IMR-90 (cell line): ENCODE measurements at regions not wholly inside any gene's neighbourhood (a gene's known extent, or its start where the extent isn't known, plus 50 kb on each side); places are given as distances from the start of the nearest gene placed in this dataset.

Source experiments
- ATAC-seq: fragments of 200-7000 bp; cut with Tn5 transposase; 2 replicates; pipeline ENCODE4 v1.9.1; 2020; ENCODE audit warnings: low read depth, mild to moderate bottlenecking, moderate library complexity
- BruUV-seq: library from RNA; stranded (reverse); fragments of 400-500 nt; replicated peaks from 2 replicates; lab custom pipeline; 2021; lab: Mats Ljungman, UMichigan
- CTCF ChIA-PET: fragments of 300-600 bp; formaldehyde crosslinking; extraction: SDS; loops from one replicate; lab custom pipeline; 2021; ENCODE audit warnings: antibody characterized with exemption; lab: Yijun Ruan, JAX
- POLR2A ChIA-PET: fragments of 300-600 bp; sonication (Branson Sonifier 250); formaldehyde crosslinking; loops from one replicate; lab custom pipeline; 2022; ENCODE audit warnings: antibody characterized with exemption; ENCODE audit not compliant: unreplicated experiment; lab: Charles Lee
- DNase-seq: peaks from one replicate; pipeline ENCODE4 v3.0.0; 2013
- H2AFZ ChIP-seq: replicated peaks from 2 replicates; pipeline ENCODE3; 2013; ENCODE audit warnings: low read length, mild to moderate bottlenecking; ENCODE audit not compliant: poor library complexity
- H2AK5ac ChIP-seq: 2 replicates; pipeline ENCODE4 v1.6.1; 2013; ENCODE audit warnings: low read depth, low read length, inconsistent platforms
- H2AK9ac ChIP-seq: replicated peaks from 2 replicates; pipeline ENCODE3; 2013; ENCODE audit warnings: mild to moderate bottlenecking, low read depth, low read length, moderate library complexity; ENCODE audit not compliant: poor library complexity
- H2BK120ac ChIP-seq: 2 replicates; pipeline ENCODE4 v1.6.1; 2013; ENCODE audit warnings: low read depth, low read length, inconsistent platforms
- H2BK15ac ChIP-seq: 3 replicates; pipeline ENCODE4 v1.6.1; 2013; ENCODE audit warnings: low read depth, low read length, inconsistent platforms
- H2BK20ac ChIP-seq: 2 replicates; pipeline ENCODE4 v1.6.1; 2013; ENCODE audit warnings: low read depth, mild to moderate bottlenecking, inconsistent platforms, low read length, moderate library complexity
- H2BK5ac ChIP-seq: 2 replicates; pipeline ENCODE4 v1.6.1; 2013; ENCODE audit warnings: mild to moderate bottlenecking, low read depth, low read length, inconsistent platforms; ENCODE audit not compliant: poor library complexity, severe bottlenecking
- H3K14ac ChIP-seq: replicated peaks from 2 replicates; pipeline ENCODE4 v1.6.1; 2013; ENCODE audit warnings: low read depth, low read length, inconsistent platforms
- H3K18ac ChIP-seq: 2 replicates; pipeline ENCODE4 v1.6.1; 2013; ENCODE audit warnings: low read depth, low read length, control low read depth
- H3K23ac ChIP-seq: 2 replicates; pipeline ENCODE4 v1.6.1; 2013; ENCODE audit warnings: low read depth, low read length, inconsistent platforms
- H3K27ac ChIP-seq: 2 replicates; pipeline ENCODE4 v1.5.1; 2013; ENCODE audit warnings: mild to moderate bottlenecking, control low read depth, low read length; ENCODE audit not compliant: insufficient read depth
- H3K27me3 ChIP-seq: 2 replicates; pipeline ENCODE4 v1.6.1; 2013; ENCODE audit warnings: low read length; ENCODE audit not compliant: control insufficient read depth, insufficient read depth
- H3K36me3 ChIP-seq: 2 replicates; pipeline ENCODE4 v1.6.1; 2013; ENCODE audit warnings: low read length, mixed read lengths; ENCODE audit not compliant: control insufficient read depth, insufficient read depth
- H3K4ac ChIP-seq: 2 replicates; pipeline ENCODE4 v1.6.1; 2013; ENCODE audit warnings: low read depth, low read length, inconsistent platforms
- H3K4me1 ChIP-seq: 2 replicates; pipeline ENCODE4 v1.6.1; 2013; ENCODE audit warnings: low read length, mixed read lengths; ENCODE audit not compliant: control insufficient read depth, insufficient read depth
- H3K4me2 ChIP-seq: 2 replicates; pipeline ENCODE4 v1.6.1; 2013; ENCODE audit warnings: low read depth, mild to moderate bottlenecking, control low read depth, low read length, moderate library complexity
- H3K4me3 ChIP-seq: 2 replicates; pipeline ENCODE4 v1.5.1; 2013; ENCODE audit warnings: low read depth, mild to moderate bottlenecking, control low read depth, low read length, moderate library complexity; ENCODE audit not compliant: insufficient read depth
- H3K56ac ChIP-seq: 2 replicates; pipeline ENCODE4 v1.6.1; 2013; ENCODE audit warnings: low read length, inconsistent platforms; ENCODE audit not compliant: insufficient read depth; ENCODE audit errors: extremely low read depth
- H3K79me1 ChIP-seq, 2 experiments: 2 replicates each; pipeline ENCODE4 v1.6.1; 2013; ENCODE audit warnings: low read length in 2 of 2, inconsistent platforms in 1 of 2, low read depth in 1 of 2
- H3K9ac ChIP-seq: 2 replicates; pipeline ENCODE4 v1.6.1; 2013; ENCODE audit warnings: low read depth, low read length, control low read depth
- H3K9me1 ChIP-seq: 2 replicates; pipeline ENCODE4 v1.6.1; 2013; ENCODE audit warnings: low read length, inconsistent platforms; ENCODE audit not compliant: insufficient read depth
- H3K9me3 ChIP-seq: 2 replicates; pipeline ENCODE4 v1.6.1; 2013; ENCODE audit warnings: low read length; ENCODE audit not compliant: control insufficient read depth, insufficient read depth
- H4K20me1 ChIP-seq: 2 replicates; pipeline ENCODE4 v1.6.1; 2013; ENCODE audit warnings: low read length, inconsistent platforms; ENCODE audit not compliant: insufficient read depth
- H4K5ac ChIP-seq: 2 replicates; pipeline ENCODE4 v1.6.1; 2013; ENCODE audit warnings: mild to moderate bottlenecking, low read depth, low read length, control low read depth
- H4K8ac ChIP-seq, 2 experiments: 2 replicates each; pipeline ENCODE4 v1.6.1; 2013; ENCODE audit warnings: low read depth in 2 of 2, low read length in 2 of 2, control low read depth in 1 of 2, inconsistent platforms in 1 of 2
- H4K91ac ChIP-seq: 2 replicates; pipeline ENCODE4 v1.6.1; 2013; ENCODE audit warnings: low read depth, low read length, inconsistent platforms; ENCODE audit not compliant: insufficient read depth
- BHLHE40 ChIP-seq: fragments of 150-350 bp; IDR thresholded peaks from 2 replicates; pipeline ENCODE4 v1.6.1; 2016; ENCODE audit warnings: mild to moderate bottlenecking, low read depth, low read length
- CEBPB ChIP-seq: IDR thresholded peaks from 2 replicates; pipeline ENCODE4 v1.6.1; 2012; ENCODE audit warnings: low read depth, low read length, improper control_type of control experiment
- CTCF ChIP-seq: conservative IDR thresholded peaks from 2 replicates; pipeline ENCODE4 v1.5.1; 2012; ENCODE audit warnings: mild to moderate bottlenecking, low read depth, low read length, improper control_type of control experiment
- ELK1 ChIP-seq: fragments of 150-350 bp; IDR thresholded peaks from 2 replicates; pipeline ENCODE4 v1.6.1; 2016; ENCODE audit warnings: low read depth, mild to moderate bottlenecking, low read length, moderate library complexity, borderline replicate concordance
- FOS ChIP-seq: fragments of 150-350 bp; IDR thresholded peaks from 2 replicates; pipeline ENCODE4 v1.6.1; 2016; ENCODE audit warnings: low read depth, low read length
- MAFK ChIP-seq: IDR thresholded peaks from 2 replicates; pipeline ENCODE4 v1.6.1; 2012; ENCODE audit warnings: low read depth, low read length, improper control_type of control experiment
- MAZ ChIP-seq: IDR thresholded peaks from 2 replicates; pipeline ENCODE4 v1.6.1; 2012; ENCODE audit warnings: low read depth, mild to moderate bottlenecking, low read length, improper control_type of control experiment, moderate library complexity, borderline replicate concordance
- MXI1 ChIP-seq: IDR thresholded peaks from 2 replicates; pipeline ENCODE4 v1.6.1; 2012; ENCODE audit warnings: low read depth, mild to moderate bottlenecking, low read length, moderate library complexity, borderline replicate concordance
- NFE2L2 ChIP-seq: fragments of 150-350 bp; IDR thresholded peaks from 2 replicates; pipeline ENCODE4 v1.6.1; 2016; ENCODE audit warnings: low read depth, mild to moderate bottlenecking, low read length
- POLR2A ChIP-seq: IDR thresholded peaks from 2 replicates; pipeline ENCODE4 v1.6.1; 2012; ENCODE audit warnings: mild to moderate bottlenecking, low read depth, low read length
- RAD21 ChIP-seq: IDR thresholded peaks from 2 replicates; pipeline ENCODE4 v1.6.1; 2012; ENCODE audit warnings: low read length, improper control_type of control experiment
- RCOR1 ChIP-seq: IDR thresholded peaks from 2 replicates; pipeline ENCODE4 v1.6.1; 2012; ENCODE audit warnings: mild to moderate bottlenecking, low read length, improper control_type of control experiment; ENCODE audit not compliant: insufficient replicate concordance
- RFX5 ChIP-seq: IDR thresholded peaks from 2 replicates; pipeline ENCODE4 v1.8.0; 2012; ENCODE audit warnings: low read depth, mild to moderate bottlenecking, low read length, moderate library complexity
- SMC3 ChIP-seq: fragments of 150-350 bp; IDR thresholded peaks from 2 replicates; pipeline ENCODE4 v1.6.1; 2016; ENCODE audit warnings: low read depth, mild to moderate bottlenecking, antibody characterized with exemption, low read length, moderate library complexity
- USF2 ChIP-seq: fragments of 150-350 bp; IDR thresholded peaks from 2 replicates; pipeline ENCODE4 v1.6.1; 2017; ENCODE audit warnings: mild to moderate bottlenecking, antibody characterized with exemption, low read length, low read depth
- WGBS, 2 experiments: methylation state at CpG; one replicate each; pipeline versions ENCODE4 v1.1.5 to v1.1.7; 2013; ENCODE audit warnings: missing lambda C conversion rate in 2 of 2; ENCODE audit not compliant: insufficient read length in 1 of 2; ENCODE audit errors: extremely low coverage in 2 of 2; 5-methylcytosine and 5-hydroxymethylcytosine counted together
- dilution Hi-C: fragments of 300-500 bp; cut with HindIII; formaldehyde crosslinking; loops from one replicate; pipeline ENCODE4 v1.14.3; 2018; ENCODE audit warnings: low sequenced_read_pairs; ENCODE audit not compliant: unreplicated experiment
- in situ Hi-C: fragments of 300-500 bp; cut with MboI; formaldehyde crosslinking; loops from 3 replicates; pipeline ENCODE4 v1.14.3; 2019; ENCODE audit warnings: low sequenced_read_pairs, inconsistent platforms, mixed read lengths
- intact Hi-C: fragments of 100-400 bp; cut with micrococcal nuclease; formaldehyde crosslinking; loops from 2 replicates; pipeline ENCODE4 v1.10.0; 2022

DNA sequence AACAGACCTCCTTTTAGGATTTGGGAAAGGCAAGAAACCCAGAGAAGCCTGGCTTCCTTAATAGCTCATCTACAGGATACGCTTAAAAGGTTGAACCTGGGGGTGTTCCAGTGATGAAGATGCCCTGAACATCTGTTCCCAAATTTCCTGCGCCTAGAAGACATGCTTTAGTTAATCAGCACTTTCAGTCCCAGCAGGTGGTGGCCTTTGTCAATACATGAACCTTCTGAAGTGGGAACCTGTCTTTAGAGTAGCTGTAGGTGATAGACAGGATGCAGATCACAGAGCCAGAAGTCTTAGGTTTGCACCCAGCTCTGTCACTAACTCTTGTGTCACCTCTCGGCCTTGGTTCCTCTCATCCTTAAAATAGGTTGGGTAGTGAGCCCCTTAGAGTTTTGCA, 149.7 kb upstream of the SYNPR start:
- in situ Hi-C loops = no loop called here
- Histone ChIP-seq H3K4me2 (no peak overlapping the region), H4K5ac (no peak overlapping the region), H3K18ac (no peak overlapping the region), H2BK5ac (no peak overlapping the region), H2AFZ (no peak overlapping the region), H3K27ac (no peak overlapping the region), H3K23ac (no peak overlapping the region), H3K9ac (no peak overlapping the region), H2AK9ac (no peak overlapping the region), H3K27me3 (no peaks in the 10 kb centered on the region), H4K91ac (no peak overlapping the region), H3K36me3 (no peaks in the 10 kb centered on the region), H3K9me1 (no peaks in the 10 kb centered on the region), H2AK5ac (no peak overlapping the region), H3K79me1 (no peaks in the 10 kb centered on the region), H3K4me1 (no peaks in the 10 kb centered on the region), H4K8ac (no peak overlapping the region), H4K20me1 (no peaks in the 10 kb centered on the region), H2BK120ac (no peak overlapping the region), H3K9me3 (peaks cover 13% of the 10 kb centered on the region), H2BK20ac (no peak overlapping the region), H2BK15ac (no peak overlapping the region), H3K4me3 (no peak overlapping the region), H3K56ac (no peak overlapping the region), H3K14ac (no peak overlapping the region), H3K4ac (no peak overlapping the region)
- ATAC-seq (no peak), DNase-seq (no peak)
- no TSS peak for BruUV-seq
- TF ChIP-seq POLR2A (no peak), NFE2L2 (no peak), BHLHE40 (no peak), MXI1 (no peak), RCOR1 (no peak), SMC3 (no peak), RAD21 (no peak), ELK1 (no peak), FOS (no peak), CEBPB (no peak), MAFK (no peak), CTCF (no peak), USF2 (no peak), MAZ (no peak), RFX5 (no peak)
- intact Hi-C loops = no loop called here
- POLR2A ChIA-PET = no interaction called here
- dilution Hi-C loops = no loop called here
- WGBS, 2 experiments = no CpG with 5 or more reads among the region's 3 CpGs
- CTCF ChIA-PET = no interaction called here
